Ecto neural progenitor cell (in vitro differentiated cells): ENCODE measurements at regions not wholly inside any gene's neighbourhood (a gene's known extent, or its start where the extent isn't known, plus 50 kb on each side); places are given as distances from the start of the nearest gene placed in this dataset.
"Not testable (repeated sequence)": the region's sequence is repeated elsewhere in the genome, so short reads cannot be mapped to it uniquely, and the experiment has no call there.

Experiments
- DNase-seq: peaks from one replicate; pipeline ENCODE4 v3.0.0-alpha.2; 2018; ENCODE audit warnings: low spot score

DNA sequence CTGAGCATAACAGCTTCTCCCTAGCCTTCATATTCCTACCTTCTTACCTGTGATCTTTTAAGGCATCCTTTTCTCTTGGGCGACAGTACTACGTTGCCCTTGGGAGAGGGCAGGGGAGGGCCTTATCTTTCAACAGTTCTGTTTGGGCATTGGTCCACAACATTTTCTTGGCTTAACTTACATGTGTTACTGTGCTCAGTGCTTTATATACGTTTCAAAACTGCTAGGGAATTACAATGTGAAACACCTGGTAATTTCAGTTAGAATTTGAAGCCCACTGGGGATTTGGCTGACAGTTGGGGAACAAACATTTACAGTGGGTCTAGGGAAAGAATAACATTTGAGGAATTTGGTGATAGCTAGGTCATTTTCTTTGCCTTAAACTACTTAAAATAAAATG is 667.1 kb downstream of the PRIM2 start:
- not testable (repeated sequence) for DNase-seq

DNA sequence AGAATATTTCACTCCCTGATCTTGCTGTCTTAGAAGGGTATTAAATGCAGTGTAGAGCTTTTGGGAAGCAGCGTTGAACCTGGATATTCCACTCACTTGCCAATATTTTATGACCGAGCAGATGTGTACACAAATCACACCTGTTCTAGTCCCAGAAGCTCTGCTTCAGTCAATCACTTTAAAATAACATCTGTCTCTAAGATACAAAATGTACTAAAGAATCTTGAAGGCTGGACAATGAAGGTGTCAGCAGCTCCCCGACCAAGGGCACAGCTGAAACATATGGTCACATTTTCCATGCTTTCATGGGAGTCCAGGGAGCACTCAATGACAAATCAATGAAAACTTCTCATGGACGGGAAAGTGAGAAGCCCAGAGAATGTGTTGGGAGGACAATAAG is 668.3 kb downstream of the PRIM2 start:
- not testable (repeated sequence) for DNase-seq

DNA sequence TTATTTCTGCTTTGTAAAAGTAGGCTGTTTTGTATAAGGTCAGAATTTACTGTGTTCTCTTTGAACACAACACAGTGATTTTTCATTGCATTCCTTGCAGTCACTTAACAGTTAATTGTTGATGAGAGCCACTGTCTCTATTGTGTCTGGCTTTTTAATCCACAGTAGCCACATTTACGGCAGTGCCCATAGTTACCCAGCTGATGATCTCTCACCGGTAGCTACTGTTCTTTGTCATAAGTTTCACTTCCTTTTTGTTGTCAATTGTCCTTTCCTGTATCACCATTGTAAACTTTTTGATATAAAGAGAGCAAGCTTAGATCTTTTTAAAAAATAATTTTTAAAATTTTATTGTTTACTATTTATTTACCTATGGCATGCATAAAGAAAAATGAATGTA is 669.2 kb downstream of the PRIM2 start:
- not testable (repeated sequence) for DNase-seq

DNA sequence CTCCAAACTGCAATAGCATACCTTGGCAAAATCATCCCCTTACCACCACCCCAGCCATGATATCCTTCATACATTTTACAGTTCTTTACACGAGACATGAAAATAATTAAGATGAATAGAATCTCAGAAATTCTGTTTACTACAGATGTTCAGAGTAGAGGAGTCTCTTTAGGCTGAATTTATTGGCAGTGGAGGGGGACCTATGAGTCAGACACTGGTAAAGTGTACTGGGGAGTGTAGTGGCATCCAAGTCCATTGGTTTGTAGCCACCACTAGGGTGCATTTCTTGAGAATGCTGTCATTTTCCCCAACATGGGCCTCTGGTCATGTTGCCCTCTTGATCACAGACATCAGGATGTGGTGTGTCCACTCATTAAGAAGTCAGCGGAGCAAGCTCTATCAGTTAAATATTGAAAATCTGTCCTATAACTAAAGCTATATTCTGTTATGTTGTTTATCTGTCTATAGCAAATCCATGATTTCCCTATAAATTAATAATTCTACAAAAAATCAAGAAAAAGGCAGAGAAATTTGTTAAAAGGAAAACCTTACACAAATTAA is 672.2 kb downstream of the PRIM2 start:
- DNase-seq: not testable (repeated sequence)

DNA sequence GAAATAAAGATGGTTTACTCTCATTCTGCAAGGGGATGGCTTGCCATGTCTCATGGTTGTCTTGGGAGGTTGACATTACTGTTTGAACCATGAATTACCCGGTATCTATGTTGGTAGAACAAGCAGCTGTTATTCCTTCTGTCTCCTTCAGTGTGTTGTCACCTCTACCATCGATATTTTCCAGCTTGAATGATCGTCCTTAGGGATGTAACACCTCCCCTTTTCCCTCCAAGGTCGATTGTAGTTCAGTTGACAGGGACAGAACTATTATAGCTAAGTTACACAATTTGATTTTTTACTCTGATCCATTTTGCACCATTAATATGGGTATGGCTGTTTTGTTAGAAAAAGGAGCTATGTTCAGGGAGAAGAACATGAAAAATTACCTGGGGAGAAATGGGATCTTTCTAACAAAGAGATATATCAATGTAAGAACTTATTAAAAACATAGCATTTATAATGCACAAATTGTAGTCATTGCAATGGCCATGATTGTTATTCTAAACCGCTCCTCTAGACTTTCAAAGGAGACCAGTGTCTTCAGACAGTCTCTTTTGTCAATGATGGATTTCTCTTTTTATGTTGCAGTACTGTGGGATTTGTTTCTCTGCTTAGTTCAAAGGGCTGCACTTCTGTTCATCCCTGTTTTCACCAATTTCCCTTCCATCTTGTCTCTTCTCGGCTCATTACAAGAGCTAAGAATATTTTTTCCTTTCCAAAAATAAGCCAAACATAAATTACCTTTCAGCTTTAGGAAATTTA is 681.6 kb downstream of the PRIM2 start:
- not testable (repeated sequence) for DNase-seq

GRCh38 chr6:58000233-58000632 is 682.8 kb downstream of the PRIM2 start:
- DNase-seq: not testable (repeated sequence)

- DNase-seq: not testable (repeated sequence)
These were observed 686.2 kb downstream of the PRIM2 start for GRCh38 chr6:58003417-58004167.

DNA sequence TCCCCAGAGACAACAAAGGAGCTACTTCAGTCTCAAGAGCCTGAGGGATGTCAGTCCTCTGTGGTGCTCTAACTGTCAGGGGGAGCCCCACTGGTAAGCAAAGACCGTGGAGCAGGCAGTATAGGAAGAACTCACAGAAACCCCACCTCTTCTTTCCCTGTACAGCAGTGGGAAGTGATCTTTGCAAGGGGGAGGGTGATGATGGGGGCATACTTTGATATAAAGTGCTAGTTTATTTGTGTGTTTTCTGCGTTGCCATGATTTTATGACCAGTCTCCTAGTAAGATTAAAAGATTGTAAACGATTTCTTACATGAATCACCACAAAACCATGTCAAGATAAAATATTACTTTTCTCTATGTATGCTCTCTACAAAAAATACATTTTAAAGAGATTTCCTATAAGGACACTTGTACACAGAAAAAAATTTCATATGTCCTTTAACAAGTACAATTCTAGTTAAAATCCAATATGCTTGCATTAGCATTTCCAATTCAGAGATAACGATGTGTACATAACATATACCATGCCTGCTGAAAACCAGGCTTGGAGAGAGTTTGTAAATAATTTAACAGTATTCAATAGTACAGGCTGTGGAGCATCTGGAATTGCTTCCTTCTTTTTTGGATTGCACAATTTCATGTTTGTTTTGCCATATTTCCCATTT is 690.0 kb downstream of the PRIM2 start:
- DNase-seq: not testable (repeated sequence)

- not testable (repeated sequence) for DNase-seq
These were observed 690.5 kb downstream of the PRIM2 start for GRCh38 chr6:58008001-58008335.

GRCh38 chr6:58011954-58012600 is 694.6 kb downstream of the PRIM2 start:
- not testable (repeated sequence) for DNase-seq

DNA sequence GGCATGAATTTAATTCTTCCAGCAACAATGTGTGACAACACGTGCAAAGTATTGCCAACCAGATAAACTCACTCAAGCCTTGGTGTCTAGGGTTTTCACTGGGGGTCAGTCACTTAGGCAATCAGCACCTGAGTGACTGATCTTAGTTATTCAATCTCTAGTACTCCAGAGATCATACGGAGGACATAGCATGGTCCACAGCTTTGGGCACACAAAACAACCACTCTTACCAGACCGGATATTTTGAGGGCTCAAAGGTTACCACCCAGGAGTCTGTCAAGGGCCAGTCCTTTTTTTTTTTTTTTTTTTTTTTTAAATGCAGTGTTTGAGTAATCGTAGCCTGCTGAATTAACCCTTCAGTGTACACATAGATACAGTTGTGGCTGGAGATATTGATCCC is 699.2 kb downstream of the PRIM2 start:
- not testable (repeated sequence) for DNase-seq

- DNase-seq: not testable (repeated sequence)
These were observed 710.8 kb downstream of the PRIM2 start for GRCh38 chr6:58028188-58028587.

- not testable (repeated sequence) for DNase-seq
These were observed 720.8 kb downstream of the PRIM2 start for GRCh38 chr6:58038213-58038612.

- not testable (repeated sequence) for DNase-seq
These were observed 729.2 kb downstream of the PRIM2 start for GRCh38 chr6:58046584-58046983.

- not testable (repeated sequence) for DNase-seq
These were observed 730.0 kb downstream of the PRIM2 start for GRCh38 chr6:58047389-58047788.

DNA sequence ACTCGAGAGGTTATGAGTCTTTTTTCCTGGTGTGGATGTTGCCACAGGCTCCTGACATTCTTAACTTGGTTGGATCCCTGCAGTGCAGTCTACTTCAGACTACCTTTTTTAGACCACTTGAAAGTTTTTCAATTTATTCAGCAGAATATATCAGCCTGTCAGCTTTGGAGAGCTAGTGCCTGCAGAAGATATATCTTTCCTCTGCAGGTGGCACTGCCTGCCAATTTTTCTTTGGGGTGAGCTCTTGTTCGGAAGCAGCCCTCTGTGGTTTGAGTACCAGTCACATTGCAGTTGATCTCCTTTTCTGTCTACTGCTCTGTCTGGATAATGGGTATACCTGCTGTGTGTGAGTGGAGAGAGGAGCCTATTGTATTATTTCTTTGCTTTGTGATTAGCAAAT is 730.4 kb downstream of the PRIM2 start:
- DNase-seq: not testable (repeated sequence)

DNA sequence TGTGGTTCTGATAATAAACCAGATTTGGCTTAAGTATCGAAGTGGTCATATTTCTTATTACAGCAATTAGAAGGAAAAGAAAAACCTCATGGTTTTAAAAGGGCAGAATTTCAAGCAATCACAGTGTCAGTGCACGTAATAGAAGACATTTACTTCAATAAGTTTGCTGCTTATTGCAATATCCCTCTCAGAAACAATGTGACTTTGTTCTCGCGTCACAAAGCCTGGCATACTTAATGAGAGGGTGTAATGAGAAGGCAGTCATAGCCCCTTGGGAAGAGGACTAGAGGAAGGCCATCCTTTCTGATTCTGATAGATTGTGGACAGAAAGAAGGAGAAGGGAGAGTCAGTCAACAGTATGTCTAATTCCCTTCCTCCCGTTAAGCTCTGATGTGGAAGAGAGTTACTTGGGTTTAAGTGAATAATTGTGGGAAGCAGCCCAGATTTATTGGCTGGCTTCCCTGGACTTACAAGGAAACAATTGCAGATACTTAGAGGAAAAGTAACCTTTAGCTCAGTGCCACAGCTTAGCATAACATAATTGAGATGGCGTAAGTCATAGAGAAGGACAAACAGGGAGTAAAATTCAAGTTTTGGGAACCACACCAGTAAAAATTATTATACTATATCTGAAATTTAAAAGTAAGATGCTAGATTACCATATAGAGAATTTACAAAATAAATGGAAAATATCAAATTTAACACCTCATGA is 738.2 kb downstream of the PRIM2 start:
- not testable (repeated sequence) for DNase-seq

- DNase-seq: not testable (repeated sequence)
These were observed 742.3 kb downstream of the PRIM2 start for GRCh38 chr6:58059701-58060100.

GRCh38 chr6:58063542-58063941 is 746.1 kb downstream of the PRIM2 start:
- DNase-seq: not testable (repeated sequence)

- not testable (repeated sequence) for DNase-seq
These were observed 750.6 kb downstream of the PRIM2 start for GRCh38 chr6:58067867-58068548.

DNA sequence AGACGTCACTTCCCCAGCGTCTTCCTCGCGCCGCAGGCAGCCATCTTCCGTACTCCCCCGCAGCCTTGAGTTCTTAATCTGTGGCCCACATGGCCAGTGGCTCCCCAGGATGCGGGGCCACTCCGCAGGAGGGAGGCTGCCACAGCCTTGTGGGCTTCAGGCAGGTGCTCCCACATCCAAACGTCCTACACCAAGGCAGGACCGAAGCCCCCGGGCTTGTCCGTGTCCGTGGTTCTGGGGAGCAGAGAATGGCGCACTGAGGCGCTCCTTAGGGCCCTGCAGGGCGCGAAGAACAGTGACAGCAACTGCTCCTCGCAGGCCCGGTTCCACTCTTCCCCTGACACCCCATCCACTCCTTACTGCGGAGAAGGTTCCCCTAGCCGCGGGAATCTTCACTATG is 755.8 kb downstream of the PRIM2 start:
- no peak for DNase-seq
